HG03575 (cell line): ENCODE measurements at regions not wholly inside any gene's neighbourhood (a gene's known extent, or its start where the extent isn't known, plus 50 kb on each side); places are given as distances from the start of the nearest gene placed in this dataset.

Source experiments
- ATAC-seq: cut with Tn5 transposase; IDR thresholded peaks from one replicate; pipeline ENCODE4 v1.9.1; 2021; ENCODE audit not compliant: unreplicated experiment, insufficient number of reproducible peaks, low FRiP score; ENCODE audit errors: extremely low read depth

GRCh38 chr7:32428546-32428945 lies 61.6 kb downstream of the LSM5 start:
- ATAC-seq: no peak

- no peak for ATAC-seq
Measured at GRCh38 chr7:32427769-32428291, 62.4 kb downstream of the LSM5 start.

- ATAC-seq: no peak
Measured at GRCh38 chr7:32416846-32417245, 73.3 kb downstream of the LSM5 start.

- ATAC-seq: no peak
Measured at GRCh38 chr7:32415936-32416335, 74.2 kb downstream of the LSM5 start.

- no peak for ATAC-seq
Measured at GRCh38 chr7:32415519-32415918, 74.7 kb downstream of the LSM5 start.

GRCh38 chr7:32412471-32412870 lies 77.7 kb downstream of the LSM5 start:
- no peak for ATAC-seq

GRCh38 chr7:32410545-32410944 lies 79.6 kb downstream of the LSM5 start:
- no peak for ATAC-seq

GRCh38 chr7:32406386-32406785 lies 83.8 kb downstream of the LSM5 start:
- no peak for ATAC-seq

- ATAC-seq: no peak
Measured at GRCh38 chr7:32403463-32404229, 86.5 kb downstream of the LSM5 start.

- ATAC-seq: no peak
Measured at GRCh38 chr7:32400676-32401075, 89.5 kb downstream of the LSM5 start.

- ATAC-seq: no peak
Measured at GRCh38 chr7:32399311-32399710, 90.9 kb downstream of the LSM5 start.

- no peak for ATAC-seq
Measured at GRCh38 chr7:32395168-32395567, 95.0 kb downstream of the LSM5 start.

- no peak for ATAC-seq
Measured at GRCh38 chr7:32393861-32394260, 96.3 kb downstream of the LSM5 start.

- no peak for ATAC-seq
Measured at GRCh38 chr7:32390210-32390609, 100.0 kb downstream of the LSM5 start.

- ATAC-seq: no peak
Measured at GRCh38 chr7:32385316-32385956, 104.7 kb downstream of the LSM5 start.

GRCh38 chr7:32381024-32381601 lies 109.1 kb downstream of the LSM5 start:
- no peak for ATAC-seq

- ATAC-seq: no peak
Measured at GRCh38 chr7:32379510-32380112, 110.6 kb downstream of the LSM5 start.

GRCh38 chr7:32378988-32379387 lies 111.2 kb downstream of the LSM5 start:
- ATAC-seq: no peak

- ATAC-seq: no peak
Measured at GRCh38 chr7:32364581-32364980, 125.6 kb downstream of the LSM5 start.

GRCh38 chr7:32360127-32360526 lies 130.1 kb downstream of the LSM5 start:
- no peak for ATAC-seq
